ENCODE measurements at regions not wholly inside any gene's neighbourhood (a gene's known extent, or its start where the extent isn't known, plus 50 kb on each side); places are given as distances from the start of the nearest gene placed in this dataset.
"Not testable (repeated sequence)": the region's sequence is repeated elsewhere in the genome, so short reads cannot be mapped to it uniquely, and the experiment has no call there.

DNA sequence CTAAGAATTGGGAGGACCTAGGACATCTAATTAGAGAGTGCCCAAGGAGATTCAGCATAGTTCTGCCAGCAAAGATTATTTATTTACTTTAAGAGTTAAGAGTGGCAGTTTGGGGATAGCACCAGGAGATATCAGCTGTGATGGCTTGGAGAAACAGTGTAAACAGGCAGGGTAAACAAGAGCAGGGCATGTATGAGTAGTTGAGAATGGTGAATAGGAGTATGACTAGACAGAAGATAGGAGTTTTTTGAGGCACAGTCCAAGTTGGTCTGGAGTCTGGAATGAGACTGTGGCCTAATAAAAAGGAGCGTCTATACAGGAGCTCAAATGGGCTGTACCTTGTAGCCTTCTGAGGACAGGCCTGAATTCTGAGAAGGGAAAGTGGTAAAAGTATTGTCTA is 404.1 kb downstream of the BCKDHB start:
- not testable (repeated sequence) for DNase-seq (ENCODE audit: low spot score)

DNA sequence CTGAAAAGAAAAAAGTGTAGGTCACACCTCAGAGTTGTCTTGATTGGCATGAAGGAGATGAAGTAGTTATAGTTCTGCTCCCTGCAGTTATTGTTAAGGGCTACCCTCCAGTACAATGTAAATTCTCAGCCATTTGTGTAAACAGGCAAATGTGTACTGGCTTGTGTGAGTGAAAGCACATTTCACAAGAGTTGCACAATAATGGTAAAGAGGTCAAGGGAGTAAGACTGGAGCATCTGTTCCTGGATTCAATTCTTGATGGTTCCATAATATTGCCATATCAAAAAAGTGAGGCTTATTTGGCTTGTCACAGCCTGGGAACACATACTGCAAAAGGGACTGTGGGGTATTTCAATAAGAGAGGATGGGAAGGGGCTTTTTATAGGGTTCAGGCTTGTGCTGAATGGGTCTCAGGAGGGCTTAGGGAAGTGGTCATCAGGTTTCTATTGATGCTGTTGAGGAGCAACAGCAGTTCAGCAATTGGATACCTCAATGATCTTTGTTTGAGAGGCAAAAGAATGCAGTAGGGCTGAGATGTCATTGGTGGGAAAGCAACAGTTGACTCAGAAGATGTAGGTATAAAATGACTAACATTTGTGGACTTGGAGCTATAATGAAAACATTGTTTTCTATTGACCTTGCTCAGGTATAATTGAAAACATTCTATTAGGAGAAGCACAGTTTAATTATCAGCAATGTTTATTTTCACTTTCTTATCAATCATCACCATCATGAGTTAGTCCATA is 402.6 kb downstream of the BCKDHB start:
- H3K27ac ChIP-seq (ENCODE audit: low read depth in 1 of 2, low read length in 2 of 2), result no peak overlapping the region
- no peak overlapping the region for H3K9ac ChIP-seq (ENCODE audit: low read depth in 1 of 2, low read length in 2 of 2)
- H3K4me3 ChIP-seq (ENCODE audit: low read depth in 1 of 3, low read length in 3 of 3), result no peak overlapping the region
- H3K4me1 ChIP-seq (ENCODE audit: control insufficient read depth in 4 of 4, insufficient read depth in 4 of 4, low read length in 3 of 4), result peaks cover 3 to 14% (median 7%) of the 10 kb centered on the region in 4 donors
- no peaks in the 10 kb centered on the region for H3K36me3 ChIP-seq (ENCODE audit: control insufficient read depth in 4 of 4, insufficient read depth in 3 of 4, low read depth in 1 of 4, low read length in 3 of 4)
- no peak for DNase-seq (ENCODE audit: low spot score)
- TF ChIP-seq SP1 (IDR thresholded peaks at IDR 0.05), result peak; percentile 38
- peak; percentile 99 for TF ChIP-seq FOXA1 (IDR thresholded peaks at IDR 0.05)
- TF ChIP-seq, protein P1, sequence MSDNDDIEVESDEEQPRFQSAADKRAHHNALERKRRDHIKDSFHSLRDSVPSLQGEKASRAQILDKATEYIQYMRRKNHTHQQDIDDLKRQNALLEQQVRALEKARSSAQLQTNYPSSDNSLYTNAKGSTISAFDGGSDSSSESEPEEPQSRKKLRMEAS (IDR thresholded peaks at IDR 0.05), result peak; percentile 92
- peak; percentile 52 to 54 for TF ChIP-seq RAD21 (IDR thresholded peaks at IDR 0.05)
- peak; percentile 87 for TF ChIP-seq NR2F2 (IDR thresholded peaks at IDR 0.05)
- TF ChIP-seq EGR1 (IDR thresholded peaks at IDR 0.05; ENCODE audit: low read depth in 2 of 2), result peak in 1 of 2 donors; percentile 60
- peak in 1 of 2 donors; percentile 51 for TF ChIP-seq JUND (IDR thresholded peaks at IDR 0.05)
- TF ChIP-seq, protein P2, sequence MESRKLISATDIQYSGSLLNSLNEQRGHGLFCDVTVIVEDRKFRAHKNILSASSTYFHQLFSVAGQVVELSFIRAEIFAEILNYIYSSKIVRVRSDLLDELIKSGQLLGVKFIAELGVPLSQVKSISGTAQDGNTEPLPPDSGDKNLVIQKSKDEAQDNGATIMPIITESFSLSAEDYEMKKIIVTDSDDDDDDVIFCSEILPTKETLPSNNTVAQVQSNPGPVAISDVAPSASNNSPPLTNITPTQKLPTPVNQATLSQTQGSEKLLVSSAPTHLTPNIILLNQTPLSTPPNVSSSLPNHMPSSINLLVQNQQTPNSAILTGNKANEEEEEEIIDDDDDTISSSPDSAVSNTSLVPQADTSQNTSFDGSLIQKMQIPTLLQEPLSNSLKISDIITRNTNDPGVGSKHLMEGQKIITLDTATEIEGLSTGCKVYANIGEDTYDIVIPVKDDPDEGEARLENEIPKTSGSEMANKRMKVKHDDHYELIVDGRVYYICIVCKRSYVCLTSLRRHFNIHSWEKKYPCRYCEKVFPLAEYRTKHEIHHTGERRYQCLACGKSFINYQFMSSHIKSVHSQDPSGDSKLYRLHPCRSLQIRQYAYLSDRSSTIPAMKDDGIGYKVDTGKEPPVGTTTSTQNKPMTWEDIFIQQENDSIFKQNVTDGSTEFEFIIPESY (IDR thresholded peaks at IDR 0.05), result peak; percentile 79
- TF ChIP-seq RXRA (IDR thresholded peaks at IDR 0.05), result peak; percentile 80 to 87
- TF ChIP-seq YY1 (IDR thresholded peaks at IDR 0.05), result peak; percentile 96
- TF ChIP-seq, protein P3, sequence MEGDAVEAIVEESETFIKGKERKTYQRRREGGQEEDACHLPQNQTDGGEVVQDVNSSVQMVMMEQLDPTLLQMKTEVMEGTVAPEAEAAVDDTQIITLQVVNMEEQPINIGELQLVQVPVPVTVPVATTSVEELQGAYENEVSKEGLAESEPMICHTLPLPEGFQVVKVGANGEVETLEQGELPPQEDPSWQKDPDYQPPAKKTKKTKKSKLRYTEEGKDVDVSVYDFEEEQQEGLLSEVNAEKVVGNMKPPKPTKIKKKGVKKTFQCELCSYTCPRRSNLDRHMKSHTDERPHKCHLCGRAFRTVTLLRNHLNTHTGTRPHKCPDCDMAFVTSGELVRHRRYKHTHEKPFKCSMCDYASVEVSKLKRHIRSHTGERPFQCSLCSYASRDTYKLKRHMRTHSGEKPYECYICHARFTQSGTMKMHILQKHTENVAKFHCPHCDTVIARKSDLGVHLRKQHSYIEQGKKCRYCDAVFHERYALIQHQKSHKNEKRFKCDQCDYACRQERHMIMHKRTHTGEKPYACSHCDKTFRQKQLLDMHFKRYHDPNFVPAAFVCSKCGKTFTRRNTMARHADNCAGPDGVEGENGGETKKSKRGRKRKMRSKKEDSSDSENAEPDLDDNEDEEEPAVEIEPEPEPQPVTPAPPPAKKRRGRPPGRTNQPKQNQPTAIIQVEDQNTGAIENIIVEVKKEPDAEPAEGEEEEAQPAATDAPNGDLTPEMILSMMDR (IDR thresholded peaks at IDR 0.05; ENCODE audit: low read depth, low read length, missing input control), result no peak
- peak; percentile 11 for TF ChIP-seq HNF4G (IDR thresholded peaks at IDR 0.05)
- TF ChIP-seq TAF1 (conservative IDR thresholded peaks at IDR 0.05), result no peak
- TF ChIP-seq, protein P4, sequence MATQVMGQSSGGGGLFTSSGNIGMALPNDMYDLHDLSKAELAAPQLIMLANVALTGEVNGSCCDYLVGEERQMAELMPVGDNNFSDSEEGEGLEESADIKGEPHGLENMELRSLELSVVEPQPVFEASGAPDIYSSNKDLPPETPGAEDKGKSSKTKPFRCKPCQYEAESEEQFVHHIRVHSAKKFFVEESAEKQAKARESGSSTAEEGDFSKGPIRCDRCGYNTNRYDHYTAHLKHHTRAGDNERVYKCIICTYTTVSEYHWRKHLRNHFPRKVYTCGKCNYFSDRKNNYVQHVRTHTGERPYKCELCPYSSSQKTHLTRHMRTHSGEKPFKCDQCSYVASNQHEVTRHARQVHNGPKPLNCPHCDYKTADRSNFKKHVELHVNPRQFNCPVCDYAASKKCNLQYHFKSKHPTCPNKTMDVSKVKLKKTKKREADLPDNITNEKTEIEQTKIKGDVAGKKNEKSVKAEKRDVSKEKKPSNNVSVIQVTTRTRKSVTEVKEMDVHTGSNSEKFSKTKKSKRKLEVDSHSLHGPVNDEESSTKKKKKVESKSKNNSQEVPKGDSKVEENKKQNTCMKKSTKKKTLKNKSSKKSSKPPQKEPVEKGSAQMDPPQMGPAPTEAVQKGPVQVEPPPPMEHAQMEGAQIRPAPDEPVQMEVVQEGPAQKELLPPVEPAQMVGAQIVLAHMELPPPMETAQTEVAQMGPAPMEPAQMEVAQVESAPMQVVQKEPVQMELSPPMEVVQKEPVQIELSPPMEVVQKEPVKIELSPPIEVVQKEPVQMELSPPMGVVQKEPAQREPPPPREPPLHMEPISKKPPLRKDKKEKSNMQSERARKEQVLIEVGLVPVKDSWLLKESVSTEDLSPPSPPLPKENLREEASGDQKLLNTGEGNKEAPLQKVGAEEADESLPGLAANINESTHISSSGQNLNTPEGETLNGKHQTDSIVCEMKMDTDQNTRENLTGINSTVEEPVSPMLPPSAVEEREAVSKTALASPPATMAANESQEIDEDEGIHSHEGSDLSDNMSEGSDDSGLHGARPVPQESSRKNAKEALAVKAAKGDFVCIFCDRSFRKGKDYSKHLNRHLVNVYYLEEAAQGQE (IDR thresholded peaks at IDR 0.05), result peak; percentile 22
- TF ChIP-seq GABPA (IDR thresholded peaks at IDR 0.05 in 1 of 2, conservative IDR thresholded peaks at IDR 0.05 in 1 of 2), result no peak
- peak; percentile 73 to 81 for TF ChIP-seq HNF4A (conservative IDR thresholded peaks at IDR 0.05)
- TF ChIP-seq, protein P5, sequence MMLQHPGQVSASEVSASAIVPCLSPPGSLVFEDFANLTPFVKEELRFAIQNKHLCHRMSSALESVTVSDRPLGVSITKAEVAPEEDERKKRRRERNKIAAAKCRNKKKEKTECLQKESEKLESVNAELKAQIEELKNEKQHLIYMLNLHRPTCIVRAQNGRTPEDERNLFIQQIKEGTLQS (IDR thresholded peaks at IDR 0.05), result no peak
- peak; percentile 99 for TF ChIP-seq FOXA2 (IDR thresholded peaks at IDR 0.05)
- no peaks in the 10 kb centered on the region for H3K27me3 ChIP-seq (ENCODE audit: control insufficient read depth in 4 of 4, insufficient read depth in 4 of 4, low read length in 3 of 4)
- H3K9me3 ChIP-seq (ENCODE audit: control insufficient read depth in 4 of 4, low read length in 3 of 4), result no peaks in the 10 kb centered on the region

More for the DNA sequence above, 404.1 kb downstream of the BCKDHB start:
- H3K4me3 ChIP-seq (ENCODE audit: low read depth in 1 of 3, low read length in 3 of 3); H3K9ac ChIP-seq (ENCODE audit: low read depth in 1 of 2, low read length in 2 of 2); H3K36me3 ChIP-seq (ENCODE audit: control insufficient read depth in 4 of 4, insufficient read depth in 3 of 4, low read depth in 1 of 4, low read length in 3 of 4); H3K9me3 ChIP-seq (ENCODE audit: control insufficient read depth in 4 of 4, low read length in 3 of 4); H3K27me3 ChIP-seq (ENCODE audit: control insufficient read depth in 4 of 4, insufficient read depth in 4 of 4, low read length in 3 of 4); H3K27ac ChIP-seq (ENCODE audit: low read depth in 1 of 2, low read length in 2 of 2): not testable (repeated sequence)
- H3K4me1 ChIP-seq (ENCODE audit: control insufficient read depth in 4 of 4, insufficient read depth in 4 of 4, low read length in 3 of 4), result peaks cover 3 to 14% (median 7%) of the 10 kb centered on the region in 4 donors
- WGBS, result 81% methylated on average over 1 of the region's 1 CpG
- TF ChIP-seq FOXA1 (IDR thresholded peaks at IDR 0.05) (peak; percentile 54), FOXA2 (IDR thresholded peaks at IDR 0.05) (peak; percentile 86)
